ENCODE measurements at regions not wholly inside any gene's neighbourhood (a gene's known extent, or its start where the extent isn't known, plus 50 kb on each side); places are given as distances from the start of the nearest gene placed in this dataset.
"Not testable (repeated sequence)": the region's sequence is repeated elsewhere in the genome, so short reads cannot be mapped to it uniquely, and the experiment has no call there.

- H3K4me3 Mint-ChIP-seq, result no peak overlapping the region
- peaks cover 6 to 8% of the 10 kb centered on the region in 2 donors for H3K9me3 Mint-ChIP-seq
- H3K4me1 Mint-ChIP-seq (ENCODE audit: low read depth in 2 of 2), result no peaks in the 10 kb centered on the region
- H3K36me3 Mint-ChIP-seq (ENCODE audit: insufficient read depth), result no peaks in the 10 kb centered on the region
- no peak for DNase-seq
- no peak overlapping the region for H3K27ac Mint-ChIP-seq
- no peaks in the 10 kb centered on the region for H3K27me3 Mint-ChIP-seq
- ATAC-seq (replicated peaks), result no peak
Measured at GRCh38 chrY:10627116-10627515, 1099.4 kb downstream of the TSPY10 start.

GRCh38 chrY:10648813-10649212 is 1121.1 kb downstream of the TSPY10 start:
- not testable (repeated sequence) for H3K27me3 Mint-ChIP-seq; H3K4me1 Mint-ChIP-seq (ENCODE audit: low read depth in 2 of 2); ATAC-seq (replicated peaks); H3K27ac Mint-ChIP-seq; DNase-seq; H3K4me3 Mint-ChIP-seq; H3K36me3 Mint-ChIP-seq (ENCODE audit: insufficient read depth)
- peaks cover 33 to 37% of the 10 kb centered on the region in 2 donors for H3K9me3 Mint-ChIP-seq

DNA sequence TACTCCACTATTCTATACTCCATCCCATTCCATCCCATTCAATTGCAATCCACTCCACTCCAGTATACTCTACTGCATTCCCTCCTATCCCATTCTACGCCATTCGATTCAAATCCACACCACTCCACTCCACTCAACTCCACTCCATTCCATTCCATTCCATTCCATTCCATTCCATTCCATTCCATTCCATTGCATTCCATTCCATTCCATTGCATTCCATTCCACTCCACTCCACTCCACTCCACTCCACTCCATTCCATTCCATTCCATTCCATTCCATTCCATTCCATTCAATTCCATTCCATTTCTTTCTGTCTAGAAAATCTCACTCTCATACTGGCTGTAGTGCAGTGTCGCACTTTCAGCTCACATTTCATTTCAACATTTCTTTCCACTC is 1129.4 kb downstream of the TSPY10 start:
- H3K36me3 Mint-ChIP-seq (ENCODE audit: insufficient read depth); H3K4me3 Mint-ChIP-seq; DNase-seq; H3K27ac Mint-ChIP-seq; ATAC-seq (replicated peaks); H3K4me1 Mint-ChIP-seq (ENCODE audit: low read depth in 2 of 2); H3K27me3 Mint-ChIP-seq: not testable (repeated sequence)
- H3K9me3 Mint-ChIP-seq, result peaks cover 63 to 74% of the 10 kb centered on the region in 2 donors

DNA sequence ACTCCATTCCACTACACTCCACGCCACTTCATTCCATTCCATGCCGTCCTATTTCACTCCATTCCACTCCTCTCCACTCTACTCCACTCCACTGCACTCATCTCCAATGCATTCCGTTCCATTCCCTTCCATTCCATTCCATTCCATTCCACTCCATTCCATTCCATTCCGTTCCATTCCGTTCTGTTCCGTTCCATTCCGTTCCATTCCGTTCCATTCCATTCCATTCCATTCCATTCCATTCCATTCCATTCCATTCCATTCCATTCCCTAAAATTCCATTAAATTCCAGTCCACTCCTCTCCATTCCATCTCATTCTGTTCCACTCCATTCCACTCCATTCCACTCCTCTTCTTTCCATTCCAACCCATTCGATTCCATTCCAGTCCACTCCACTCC is 1139.1 kb downstream of the TSPY10 start:
- Mint-ChIP-seq H3K36me3 (ENCODE audit: insufficient read depth) (no peaks in the 10 kb centered on the region), H3K9me3 (peaks cover 37 to 55% of the 10 kb centered on the region in 2 donors), H3K4me3 (no peak overlapping the region), H3K4me1 (ENCODE audit: low read depth in 2 of 2) (no peaks in the 10 kb centered on the region), H3K27me3 (no peaks in the 10 kb centered on the region), H3K27ac (no peak overlapping the region)
- ATAC-seq (replicated peaks) (no peak), DNase-seq (no peak)

GRCh38 chrY:10686414-10686813 is 1158.7 kb downstream of the TSPY10 start:
- peaks cover 71 to 76% of the 10 kb centered on the region in 2 donors for H3K9me3 Mint-ChIP-seq
- no peak overlapping the region for H3K27ac Mint-ChIP-seq
- no peak overlapping the region for H3K4me3 Mint-ChIP-seq
- DNase-seq (no peak), ATAC-seq (replicated peaks) (no peak)
- no peaks in the 10 kb centered on the region for H3K4me1 Mint-ChIP-seq (ENCODE audit: low read depth in 2 of 2)
- H3K36me3 Mint-ChIP-seq (ENCODE audit: insufficient read depth), result no peaks in the 10 kb centered on the region
- H3K27me3 Mint-ChIP-seq, result no peaks in the 10 kb centered on the region

Measured in effector memory CD8-positive, alpha-beta T cell (primary cell).